NCI-H2196 (cell line): ENCODE measurements at regions not wholly inside any gene's neighbourhood (a gene's known extent, or its start where the extent isn't known, plus 50 kb on each side); places are given as distances from the start of the nearest gene placed in this dataset.

ENCODE experiments used
- DNase-seq: peaks from one replicate; lab custom pipeline; 2025; ENCODE audit not compliant: unreplicated experiment; lab: John Stamatoyannopoulos, UW

DNA sequence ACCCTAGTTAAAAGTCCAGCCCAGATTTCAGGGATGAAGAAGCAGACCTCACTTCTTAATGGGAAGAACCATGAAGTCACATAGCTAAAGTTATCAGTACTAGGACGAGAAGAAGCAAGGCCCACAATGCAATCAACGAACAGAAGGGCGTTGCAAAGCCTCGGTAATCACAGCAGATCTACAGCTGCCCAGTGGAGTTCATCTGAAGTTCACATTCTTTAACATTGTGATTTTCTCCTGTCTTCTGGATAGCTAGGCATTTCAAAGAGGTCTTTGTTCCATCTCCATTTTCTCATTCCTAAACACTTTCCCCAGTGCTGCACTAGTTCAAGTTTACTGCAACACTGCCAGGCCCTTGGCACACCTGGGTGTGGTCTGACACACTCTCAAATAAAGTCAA is 226.7 kb upstream of the N4BP1 start:
- no peak for DNase-seq

DNA sequence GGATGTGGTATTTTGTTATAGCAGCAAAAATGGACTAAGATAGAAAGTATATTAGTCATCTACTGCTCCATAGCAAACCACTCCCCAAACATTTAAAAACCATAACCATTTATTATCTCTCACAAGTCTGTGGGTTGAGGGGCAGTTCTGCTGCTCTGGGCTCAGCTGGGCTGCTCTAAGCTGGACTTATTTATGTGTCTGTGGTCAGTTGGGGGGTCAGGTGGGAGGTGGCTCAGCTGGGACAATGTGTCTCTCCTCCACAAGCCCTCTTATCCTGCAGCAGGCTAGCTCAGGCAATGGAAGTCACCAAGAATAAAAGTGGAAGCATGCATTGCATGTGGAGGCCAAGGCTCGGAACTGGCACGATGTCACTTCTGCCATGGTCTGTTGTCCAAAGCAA is 226.1 kb upstream of the N4BP1 start:
- no peak for DNase-seq

DNA sequence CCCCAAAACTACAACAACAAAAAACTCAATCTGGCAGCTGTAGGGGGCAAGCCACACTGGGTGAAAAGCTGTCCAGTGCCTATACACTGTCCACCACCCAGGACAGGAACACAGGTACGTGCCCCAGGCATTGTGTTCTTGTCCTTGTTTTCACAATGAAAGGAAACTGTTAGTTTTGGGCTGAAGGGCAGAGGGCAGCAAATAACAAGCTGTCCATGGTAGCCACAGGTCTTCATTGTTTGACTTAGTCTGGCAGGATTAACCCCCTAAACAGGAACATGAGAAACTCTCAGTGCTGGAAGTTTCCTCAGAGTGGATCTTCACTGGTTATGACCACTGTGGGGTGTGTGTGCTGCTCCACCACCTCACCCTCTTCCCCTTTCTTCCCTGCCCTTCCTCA is 224.6 kb upstream of the N4BP1 start:
- DNase-seq = no peak

DNA sequence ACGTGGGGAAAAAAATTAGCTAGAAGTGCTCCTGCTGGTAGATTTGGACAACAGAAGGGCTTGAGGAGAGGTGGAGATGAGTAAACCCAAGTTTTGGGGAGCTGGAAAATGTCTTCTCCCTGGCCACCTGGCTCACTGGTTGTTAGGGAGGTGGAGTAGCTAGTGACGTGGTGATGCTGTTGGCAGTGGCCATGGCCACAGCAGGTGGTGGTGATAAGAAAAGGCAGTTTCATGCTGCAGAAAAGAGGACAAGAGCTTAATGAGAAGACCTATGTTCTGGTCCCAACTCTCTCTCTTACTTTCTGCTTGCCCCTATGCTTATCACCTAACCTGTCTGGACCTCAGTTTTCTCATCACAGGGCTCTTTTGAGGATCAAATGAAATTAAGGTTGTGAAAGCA is 223.5 kb upstream of the N4BP1 start:
- no peak for DNase-seq

DNA sequence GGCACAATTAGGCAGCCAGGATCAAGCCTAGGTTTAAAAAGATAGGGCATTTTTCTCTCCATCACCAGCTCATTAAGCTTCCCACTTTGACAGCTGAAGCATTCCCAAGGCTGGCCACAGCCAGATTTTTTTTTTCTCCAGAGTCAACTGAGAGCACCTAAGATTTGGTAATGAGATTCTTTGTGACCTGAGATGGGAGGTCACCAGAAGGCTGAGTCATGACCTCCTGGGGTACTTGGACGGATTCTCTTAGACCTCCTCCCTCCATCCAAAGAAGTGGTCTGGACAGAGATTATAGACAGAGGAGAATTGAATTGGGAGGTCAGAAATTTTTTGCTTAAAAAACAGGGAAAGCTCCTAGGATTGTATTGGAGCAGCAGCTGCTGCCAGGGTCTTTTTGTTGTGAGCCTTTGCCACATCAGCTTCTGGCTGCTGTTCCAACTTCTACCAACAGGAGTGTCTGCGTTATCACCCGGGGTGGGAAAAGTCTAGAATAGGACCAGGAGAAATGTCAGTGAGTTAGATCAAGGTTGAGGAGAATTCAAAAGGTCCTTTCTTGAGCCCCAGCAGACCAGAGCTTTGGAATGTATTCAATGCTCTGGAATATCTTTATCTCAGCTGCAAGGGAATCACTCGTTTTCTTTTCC is 221.2 kb upstream of the N4BP1 start:
- no peak for DNase-seq

DNA sequence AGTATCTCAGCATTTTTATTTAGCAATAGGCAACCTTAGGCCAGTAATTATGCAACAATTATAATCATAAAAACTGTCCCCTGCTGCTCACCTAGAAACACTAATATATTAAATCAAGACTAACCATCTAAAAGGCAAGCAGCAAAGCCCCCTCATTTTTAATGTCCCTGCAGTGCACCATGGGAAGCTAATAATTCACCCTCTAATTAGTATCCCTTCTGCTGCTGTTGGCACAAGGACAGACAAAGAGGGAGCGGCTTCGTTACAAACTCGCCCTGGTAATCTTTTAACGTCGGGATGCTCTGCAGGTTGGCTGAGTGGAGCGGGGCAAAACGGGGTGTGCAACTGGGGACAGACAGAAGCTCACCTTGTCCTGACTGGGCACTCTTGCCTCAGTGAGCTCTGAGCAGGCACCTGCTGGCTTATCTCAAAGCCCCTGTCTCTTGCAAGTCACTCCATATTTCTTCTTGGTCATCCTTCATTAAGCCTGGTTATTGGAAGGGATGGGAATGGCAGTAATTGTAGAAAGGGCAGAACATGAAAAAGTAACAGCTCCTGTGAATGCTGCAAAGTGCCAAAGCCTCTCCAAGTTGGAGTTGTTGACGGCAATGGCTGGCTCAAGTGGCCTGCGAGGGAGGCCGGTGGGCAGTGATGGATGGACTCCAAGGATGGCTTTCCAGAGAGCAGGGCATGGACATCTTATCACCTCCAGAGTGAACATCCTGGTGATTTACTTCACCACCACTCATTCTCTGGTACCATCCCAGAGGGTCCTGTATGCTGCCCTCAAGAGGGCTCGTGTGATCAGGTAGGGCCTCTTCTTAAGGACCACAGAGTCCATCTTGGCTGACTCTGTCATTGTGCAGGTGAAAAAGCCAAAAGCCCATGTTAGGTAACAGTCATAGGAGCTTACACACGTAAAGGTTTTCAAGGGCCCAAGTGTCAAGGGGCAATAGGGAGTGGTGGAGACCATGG is 219.6 kb upstream of the N4BP1 start:
- no peak for DNase-seq

DNA sequence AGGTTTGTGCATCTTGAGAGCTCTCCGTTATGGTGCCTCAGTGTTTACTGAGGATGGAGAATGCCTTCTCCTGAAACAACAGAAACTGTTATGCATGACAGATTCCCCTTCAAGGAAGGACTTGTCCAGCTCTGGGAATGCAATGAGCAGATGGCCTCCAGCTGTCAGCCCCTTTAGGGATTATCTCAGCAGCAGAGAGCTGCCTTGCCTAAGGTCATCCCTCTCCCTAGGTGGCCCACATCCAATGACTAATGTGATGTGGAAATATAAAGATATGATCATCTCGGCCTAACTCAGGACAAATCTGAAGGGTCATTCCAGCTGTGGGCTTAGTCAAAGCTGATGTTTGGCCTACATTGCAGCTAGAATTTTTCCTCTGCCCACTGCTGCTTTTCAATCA is 214.3 kb upstream of the N4BP1 start:
- DNase-seq = no peak

DNA sequence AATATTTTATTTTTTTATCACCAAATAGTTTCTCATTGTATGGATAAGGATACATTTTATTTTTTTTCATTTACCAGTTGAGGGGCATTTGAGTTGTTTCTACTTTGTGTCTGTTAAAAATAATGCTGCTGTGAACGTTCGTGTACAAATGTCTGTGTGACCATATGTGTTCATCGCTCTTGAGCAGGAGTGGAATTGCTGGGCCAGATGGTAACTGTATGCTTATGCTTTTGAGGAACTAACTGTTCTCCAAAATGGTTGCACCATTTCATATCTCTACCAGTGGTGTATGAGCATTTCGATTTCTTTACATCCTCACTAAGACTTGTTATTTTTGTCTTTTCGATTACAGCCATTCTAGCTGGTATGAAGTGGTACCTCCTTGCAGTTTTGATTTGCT is 212.5 kb upstream of the N4BP1 start:
- no peak for DNase-seq

DNA sequence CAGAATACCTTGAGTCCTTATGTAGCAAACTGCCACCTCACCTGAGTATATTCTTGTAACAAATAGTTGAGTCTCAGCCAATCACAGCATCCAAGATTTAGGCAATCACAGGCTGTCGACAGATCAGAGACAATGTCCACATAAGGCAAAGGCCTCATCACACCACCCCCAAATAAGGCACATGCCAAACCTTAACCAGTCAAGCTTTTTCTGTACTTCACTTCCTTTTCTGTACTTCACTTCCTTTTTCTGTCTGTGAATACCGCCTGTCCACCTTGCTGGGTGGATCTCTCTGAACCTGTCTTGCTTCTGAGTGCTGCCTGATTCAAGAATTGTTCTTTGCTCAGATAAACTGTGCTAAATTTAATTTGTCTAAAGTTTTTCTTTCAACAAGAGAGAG is 210.4 kb upstream of the N4BP1 start:
- DNase-seq = no peak

DNA sequence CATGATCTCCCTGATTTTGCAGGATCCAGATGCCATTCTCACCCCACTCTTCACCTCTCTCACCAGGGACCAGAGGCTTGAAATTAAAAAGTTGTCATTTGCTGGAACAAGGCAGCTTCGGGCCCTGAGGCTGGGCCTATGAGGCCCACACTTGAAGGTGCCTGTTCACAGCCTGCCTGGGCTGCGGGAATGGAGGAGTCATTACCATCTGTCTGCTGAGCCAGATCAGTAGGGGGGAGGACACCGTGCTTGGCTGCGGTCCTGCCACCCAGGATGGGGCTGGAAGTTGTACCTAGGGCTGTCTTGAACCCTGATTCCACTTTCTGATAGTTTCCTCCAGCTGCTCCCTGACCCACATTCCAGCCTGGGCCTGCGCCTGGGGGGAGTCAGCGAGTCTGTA is 208.3 kb upstream of the N4BP1 start:
- no peak for DNase-seq

DNA sequence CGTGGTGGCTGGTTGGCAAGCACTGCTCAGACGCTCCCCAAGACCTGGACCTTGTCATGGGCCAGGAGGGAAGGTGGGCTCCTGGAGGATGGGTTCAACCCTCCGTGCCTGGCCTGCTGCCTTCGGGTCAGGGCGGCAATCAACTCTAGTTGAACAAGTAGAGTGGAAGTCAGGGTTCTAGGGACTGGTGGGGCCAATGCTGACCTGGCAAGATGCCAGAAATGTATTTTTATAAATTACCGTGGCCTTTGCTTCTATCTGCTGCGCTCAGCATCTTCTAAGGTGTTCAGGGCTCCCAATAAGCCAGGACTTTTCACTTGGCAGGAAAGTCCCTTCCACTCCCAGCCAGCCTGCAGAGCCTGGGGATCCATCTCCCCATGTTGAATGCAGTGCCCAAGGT is 207.1 kb upstream of the N4BP1 start:
- no peak for DNase-seq

DNA sequence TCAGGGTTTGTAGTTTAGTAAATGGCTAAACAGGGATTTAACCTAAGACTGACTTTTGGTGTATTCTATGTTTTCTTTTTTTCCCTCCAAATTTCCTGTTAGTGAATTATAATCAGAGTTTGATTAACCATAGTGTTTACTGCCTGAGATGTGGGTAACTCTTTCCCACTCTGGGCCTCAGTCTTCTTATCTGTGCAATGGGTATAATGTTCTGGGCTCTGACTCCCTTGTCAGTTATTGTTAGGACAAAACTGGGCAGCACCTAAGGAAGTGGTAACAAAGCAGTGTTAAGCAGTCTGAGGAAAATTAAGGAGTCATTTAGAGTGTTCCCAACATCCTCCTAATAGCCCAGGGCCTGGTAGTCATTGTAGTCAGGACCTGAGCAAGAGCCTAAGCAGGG is 206.4 kb upstream of the N4BP1 start:
- no peak for DNase-seq

DNA sequence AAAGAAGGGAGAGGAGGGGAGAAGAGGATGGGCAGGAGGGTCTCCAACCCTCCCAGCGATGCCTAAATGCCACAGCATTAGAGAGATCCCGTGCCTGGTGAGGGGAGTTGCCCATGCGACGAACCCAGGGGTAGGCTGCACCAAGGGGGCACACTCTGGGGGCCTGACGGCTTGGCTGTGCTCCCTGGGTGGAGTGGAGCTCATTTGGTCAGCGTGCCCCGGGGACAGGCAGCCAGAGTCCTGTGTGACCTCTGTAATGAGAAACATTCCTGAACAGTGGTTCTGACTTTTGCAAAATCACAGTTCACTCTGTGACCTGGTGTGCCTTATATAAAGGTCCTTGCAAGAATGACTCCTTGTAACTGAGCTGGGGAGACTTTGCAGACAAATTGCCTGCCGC is 205.0 kb upstream of the N4BP1 start:
- no peak for DNase-seq

DNA sequence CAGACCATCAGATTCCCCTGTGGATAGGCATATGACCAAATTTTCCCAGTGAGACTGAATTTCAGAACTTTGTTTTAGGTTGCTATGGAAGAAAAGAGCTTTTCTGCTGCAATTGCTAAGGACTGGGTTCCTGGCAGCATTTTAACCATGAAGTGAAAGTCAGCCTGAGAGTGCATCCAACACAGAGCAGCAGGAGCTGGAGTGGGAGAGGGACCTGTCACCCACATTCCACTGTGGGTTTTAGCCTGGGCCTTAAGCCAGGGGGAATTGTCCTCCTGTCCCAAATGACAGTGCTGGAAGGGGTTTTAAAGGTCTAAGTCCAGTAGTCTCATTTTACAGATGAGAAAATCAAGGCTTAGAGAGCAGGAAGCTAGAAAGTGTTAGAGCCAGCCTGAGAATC is 203.5 kb upstream of the N4BP1 start:
- no peak for DNase-seq

DNA sequence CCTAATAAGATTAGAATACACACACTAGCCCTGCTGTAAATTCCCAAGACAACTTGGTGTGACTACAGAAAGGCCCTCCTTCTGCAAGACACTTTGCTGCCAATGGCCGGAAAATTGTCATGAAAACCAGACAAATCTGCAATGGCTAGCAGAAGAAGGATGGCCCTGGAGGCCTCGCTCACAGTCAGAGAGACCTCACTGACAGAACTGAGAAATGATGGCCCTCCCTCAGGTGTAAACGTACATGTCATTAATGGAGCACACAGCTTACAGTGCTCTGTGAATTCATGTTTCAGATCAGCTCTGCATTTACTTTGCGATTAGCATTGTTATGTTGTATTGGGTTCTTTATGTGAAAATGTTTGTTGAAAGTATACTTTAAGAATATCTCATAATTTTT is 202.9 kb upstream of the N4BP1 start:
- no peak for DNase-seq

DNA sequence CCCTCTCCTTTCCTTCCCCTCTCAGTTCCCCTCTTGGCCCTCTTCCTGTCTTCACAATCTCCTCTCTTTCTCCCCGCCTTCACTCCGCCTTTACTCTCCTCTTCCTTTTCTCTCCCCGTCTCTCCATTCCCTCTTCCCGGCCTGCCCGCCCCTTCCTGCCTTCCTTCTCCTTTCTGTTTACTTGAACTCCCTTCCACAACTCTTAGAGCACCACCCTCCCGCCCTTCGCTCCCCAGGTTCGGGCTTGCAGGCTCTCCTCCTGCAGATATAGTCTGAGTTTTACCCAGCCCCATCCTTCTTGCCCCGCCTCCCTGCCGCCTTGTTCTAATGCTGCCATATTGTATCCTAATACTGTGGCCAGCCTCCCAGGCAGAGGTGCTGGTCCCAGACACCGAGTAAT is 201.5 kb upstream of the N4BP1 start:
- DNase-seq = no peak

DNA sequence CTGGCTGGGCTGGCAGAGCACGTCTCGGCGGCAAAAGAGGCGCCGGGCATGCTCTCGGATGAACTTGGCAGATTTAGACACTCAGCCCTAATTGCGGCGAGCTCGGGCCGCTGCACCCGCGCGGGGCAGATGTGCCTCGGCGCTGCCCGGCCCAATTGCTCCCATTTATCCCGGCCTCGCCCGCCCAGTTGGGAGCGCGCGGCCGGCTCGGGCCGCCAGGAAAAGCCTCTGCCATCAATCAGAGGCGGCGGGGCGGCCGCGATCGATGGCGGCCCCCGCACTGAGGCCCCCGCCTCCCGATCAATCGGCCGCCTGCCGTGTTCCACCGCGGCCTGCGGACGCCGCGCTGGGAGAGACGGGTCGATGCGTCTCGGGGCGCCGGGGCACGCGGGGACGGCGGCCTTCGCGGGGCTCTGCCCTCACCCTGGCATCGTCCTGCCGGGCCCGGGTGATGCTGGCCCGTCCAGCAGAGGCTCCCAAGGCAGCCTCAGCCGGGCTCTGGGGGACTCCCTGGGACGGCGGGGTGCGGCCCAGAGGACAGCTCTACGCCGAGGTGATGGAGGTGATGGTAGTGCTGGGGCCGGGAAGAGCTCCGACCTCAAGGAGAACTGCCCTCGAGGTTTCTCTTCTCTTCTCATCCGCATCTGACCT is 200.9 kb upstream of the N4BP1 start:
- no peak for DNase-seq

DNA sequence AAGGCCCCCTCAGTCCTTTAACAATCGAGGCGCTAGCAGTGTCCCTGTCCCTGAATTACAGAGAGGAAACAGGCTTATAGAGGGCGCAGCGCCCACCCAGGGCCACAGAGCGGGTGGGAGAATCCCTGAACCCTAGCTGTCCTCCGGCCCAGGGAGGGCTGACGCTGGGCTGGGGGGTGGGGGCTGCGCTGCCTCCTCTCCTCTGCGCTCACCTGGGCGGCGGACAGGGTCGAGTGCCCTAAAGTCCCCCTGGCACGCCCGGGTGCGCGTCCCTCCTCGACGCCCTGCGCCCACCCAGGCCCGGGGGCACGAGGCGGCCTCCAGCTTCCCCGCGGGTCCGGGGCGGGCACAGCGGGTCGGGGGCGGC is 200.4 kb upstream of the N4BP1 start:
- DNase-seq = no peak

DNA sequence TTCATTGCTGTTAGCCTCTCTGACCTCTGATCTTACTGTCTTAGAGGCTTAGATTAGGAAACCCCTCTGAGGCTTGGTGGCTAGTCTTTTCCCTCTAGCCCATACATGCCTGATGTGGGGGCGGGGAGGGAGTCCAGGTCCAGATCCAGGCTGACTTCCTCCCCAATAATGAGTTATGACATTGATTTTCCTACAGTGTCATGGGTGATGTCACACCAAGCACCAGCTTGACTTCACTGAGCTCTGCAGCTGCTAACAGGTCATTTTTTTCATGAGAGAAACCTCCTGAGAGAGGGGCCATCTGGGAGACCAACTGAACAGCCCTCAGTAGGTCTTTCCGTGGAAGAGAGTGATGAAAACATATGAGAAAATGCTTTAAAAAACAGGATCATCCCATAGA is 180.2 kb upstream of the N4BP1 start:
- DNase-seq = no peak

DNA sequence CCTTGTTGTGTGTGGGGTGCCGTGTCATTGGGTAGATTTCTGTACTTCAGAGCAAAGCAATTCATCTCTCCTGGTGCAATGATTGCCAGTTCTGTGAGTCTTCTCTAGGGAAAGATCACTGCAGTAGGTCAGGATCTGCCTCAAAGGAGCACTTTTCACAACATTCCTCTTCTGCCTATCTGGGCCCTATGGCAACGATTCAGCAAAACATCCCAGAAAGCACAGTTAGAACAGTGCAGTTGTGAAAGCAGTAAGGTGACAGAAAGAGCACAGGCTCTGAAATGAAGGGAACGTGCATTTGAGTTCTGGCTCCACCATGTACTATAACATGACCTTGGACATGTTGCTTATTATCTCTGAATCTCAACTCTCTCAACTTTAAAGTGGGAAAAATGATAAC is 178.5 kb upstream of the N4BP1 start:
- DNase-seq = no peak

DNA sequence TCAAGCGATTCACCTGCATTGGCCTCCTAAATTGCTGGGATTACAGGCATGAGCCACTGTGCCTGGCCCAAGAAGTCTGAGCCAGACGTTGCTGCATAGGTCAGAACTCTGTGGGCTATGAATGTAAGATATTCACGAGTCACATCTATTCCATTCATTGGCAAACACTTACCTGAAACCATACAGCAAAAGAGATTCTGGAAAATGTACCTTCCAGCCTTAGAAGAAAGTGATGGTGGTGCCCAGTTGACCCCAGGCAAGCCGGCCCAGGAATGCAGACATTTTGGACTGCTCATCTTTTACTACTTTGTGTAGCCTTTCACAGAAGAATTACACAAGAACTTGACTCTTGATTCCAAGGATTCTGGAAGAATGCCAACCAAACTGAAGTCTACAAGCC is 135.6 kb upstream of the N4BP1 start:
- no peak for DNase-seq

DNA sequence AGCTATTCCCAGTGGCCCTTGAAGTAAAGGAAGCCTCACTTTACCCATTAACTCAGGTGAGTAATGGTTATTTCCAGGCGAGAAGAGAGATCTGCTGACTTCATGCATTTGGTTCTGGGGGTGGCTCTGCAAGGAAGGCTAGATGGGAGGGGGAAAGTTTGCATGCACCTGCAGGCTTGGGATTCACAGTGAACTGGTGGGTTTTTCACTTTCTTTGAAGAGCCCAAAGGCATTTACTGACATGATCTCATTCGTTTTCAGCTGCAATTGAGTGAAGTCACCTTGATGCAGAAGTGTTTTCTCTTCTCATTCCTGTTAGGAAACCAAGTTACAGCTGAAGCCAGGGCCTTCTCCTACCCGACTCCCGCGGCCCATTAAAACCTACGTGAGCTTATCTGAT is 131.0 kb upstream of the N4BP1 start:
- no peak for DNase-seq
